ENCODE measurements at regions not wholly inside any gene's neighbourhood (a gene's known extent, or its start where the extent isn't known, plus 50 kb on each side); places are given as distances from the start of the nearest gene placed in this dataset. TPM values are rescaled to one million over a fixed set of nuclear protein-coding genes. Genes with fewer than 3 reads are reported as not detected.

GRCh38 chr15:93138681-93139250 is 49.8 kb upstream of the RGMA start (continued):
- TF ChIP-seq CHD7 (IDR thresholded peaks at IDR 0.05; ENCODE audit: low read depth, low read length) = no peak
- no peak for TF ChIP-seq ZFX (CRISPR knock-in tag; IDR thresholded peaks at IDR 0.05)
- TF ChIP-seq SRSF9 (IDR thresholded peaks at IDR 0.05; ENCODE audit: borderline replicate concordance, low read depth, low read length) = no peak
- TF ChIP-seq FOXP1 (CRISPR knock-in tag; IDR thresholded peaks at IDR 0.05) = no peak
- TF ChIP-seq ZNF384 (IDR thresholded peaks at IDR 0.05; ENCODE audit: low read depth, low read length) = no peak

Small RNA genes in the stretch of these regions (small RNA-seq; reads per million reads assigned to genes)
- not detected for gene AC103996.1
- not detected for gene AC112693.2

Measured in K562 (cell line).